ENCODE measurements at regions not wholly inside any gene's neighbourhood (a gene's known extent, or its start where the extent isn't known, plus 50 kb on each side); places are given as distances from the start of the nearest gene placed in this dataset.

DNA sequence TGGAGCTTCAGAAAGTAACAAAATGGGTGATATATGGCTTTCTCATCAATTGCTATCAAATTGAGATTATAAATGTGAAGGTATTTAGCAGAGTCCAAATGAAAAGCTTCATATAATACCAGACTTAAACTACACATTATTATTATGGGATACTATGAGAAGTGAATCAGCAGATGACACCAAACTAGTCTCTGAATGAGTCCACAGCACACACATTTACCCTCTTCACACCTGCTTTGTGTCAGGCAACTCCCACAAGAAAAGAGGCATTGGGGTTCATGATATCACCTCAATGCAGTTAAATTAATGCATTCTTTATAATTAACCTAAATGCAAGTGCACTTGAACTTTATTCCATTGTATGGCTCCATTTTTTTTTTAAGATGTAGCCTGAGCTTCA lies 330.5 kb downstream of the BCL11B start:
- peaks cover 0 to 2% (median 0%) of the 10 kb centered on the region in 4 donors for H3K9me3 ChIP-seq (ENCODE audit: control insufficient read depth in 4 of 4, insufficient read depth in 3 of 4, low read length in 3 of 4)
- no peaks in the 10 kb centered on the region for H3K36me3 ChIP-seq (ENCODE audit: control insufficient read depth in 4 of 4, insufficient read depth in 4 of 4, low read length in 4 of 4)
- no peak overlapping the region for H3K9ac ChIP-seq (ENCODE audit: insufficient read depth in 1 of 2, low read length in 2 of 2)

GRCh38 chr14:98943907-98944306 lies 328.1 kb downstream of the BCL11B start:
- 96% methylated on average over 6 of the region's 6 CpGs for WGBS, 2 donors
- Histone ChIP-seq H3K9me3 (ENCODE audit: control insufficient read depth in 4 of 4, insufficient read depth in 3 of 4, low read length in 3 of 4) (peaks cover 0 to 2% (median 0%) of the 10 kb centered on the region in 4 donors), H3K4me1 (ENCODE audit: control insufficient read depth in 5 of 5, insufficient read depth in 5 of 5, low read length in 5 of 5) (peaks cover 0 to 30% (median 3%) of the 10 kb centered on the region in 5 donors), H3K27ac (ENCODE audit: low read depth in 1 of 2, low read length in 1 of 2) (no peak overlapping the region), H3K36me3 (ENCODE audit: control insufficient read depth in 4 of 4, insufficient read depth in 4 of 4, low read length in 4 of 4) (no peaks in the 10 kb centered on the region), H3K27me3 (ENCODE audit: control insufficient read depth in 3 of 3, insufficient read depth in 3 of 3, low read length in 2 of 3) (no peaks in the 10 kb centered on the region), H3K4me3 (no peak overlapping the region), H3K9ac (ENCODE audit: insufficient read depth in 1 of 2, low read length in 2 of 2) (no peak overlapping the region)
- DNase-seq (no peak), ATAC-seq (ENCODE audit: insufficient read depth, low FRiP score) (no peak)
- TF ChIP-seq, protein P1, sequence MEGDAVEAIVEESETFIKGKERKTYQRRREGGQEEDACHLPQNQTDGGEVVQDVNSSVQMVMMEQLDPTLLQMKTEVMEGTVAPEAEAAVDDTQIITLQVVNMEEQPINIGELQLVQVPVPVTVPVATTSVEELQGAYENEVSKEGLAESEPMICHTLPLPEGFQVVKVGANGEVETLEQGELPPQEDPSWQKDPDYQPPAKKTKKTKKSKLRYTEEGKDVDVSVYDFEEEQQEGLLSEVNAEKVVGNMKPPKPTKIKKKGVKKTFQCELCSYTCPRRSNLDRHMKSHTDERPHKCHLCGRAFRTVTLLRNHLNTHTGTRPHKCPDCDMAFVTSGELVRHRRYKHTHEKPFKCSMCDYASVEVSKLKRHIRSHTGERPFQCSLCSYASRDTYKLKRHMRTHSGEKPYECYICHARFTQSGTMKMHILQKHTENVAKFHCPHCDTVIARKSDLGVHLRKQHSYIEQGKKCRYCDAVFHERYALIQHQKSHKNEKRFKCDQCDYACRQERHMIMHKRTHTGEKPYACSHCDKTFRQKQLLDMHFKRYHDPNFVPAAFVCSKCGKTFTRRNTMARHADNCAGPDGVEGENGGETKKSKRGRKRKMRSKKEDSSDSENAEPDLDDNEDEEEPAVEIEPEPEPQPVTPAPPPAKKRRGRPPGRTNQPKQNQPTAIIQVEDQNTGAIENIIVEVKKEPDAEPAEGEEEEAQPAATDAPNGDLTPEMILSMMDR (IDR thresholded peaks at IDR 0.05; ENCODE audit: control extremely low read depth, extremely low read depth): no peak

More for the DNA sequence above, 330.5 kb downstream of the BCL11B start:
- TF ChIP-seq, protein P1 (IDR thresholded peaks at IDR 0.05; ENCODE audit: control extremely low read depth, extremely low read depth): no peak
- Histone ChIP-seq H3K27me3 (ENCODE audit: control insufficient read depth in 3 of 3, insufficient read depth in 3 of 3, low read length in 2 of 3) (no peaks in the 10 kb centered on the region), H3K4me1 (ENCODE audit: control insufficient read depth in 5 of 5, insufficient read depth in 5 of 5, low read length in 5 of 5) (peaks cover 0 to 15% (median 0%) of the 10 kb centered on the region in 5 donors), H3K27ac (ENCODE audit: low read depth in 1 of 2, low read length in 1 of 2) (no peak overlapping the region), H3K4me3 (no peak overlapping the region)
- ATAC-seq (ENCODE audit: insufficient read depth, low FRiP score) (no peak), DNase-seq (no peak)

DNA sequence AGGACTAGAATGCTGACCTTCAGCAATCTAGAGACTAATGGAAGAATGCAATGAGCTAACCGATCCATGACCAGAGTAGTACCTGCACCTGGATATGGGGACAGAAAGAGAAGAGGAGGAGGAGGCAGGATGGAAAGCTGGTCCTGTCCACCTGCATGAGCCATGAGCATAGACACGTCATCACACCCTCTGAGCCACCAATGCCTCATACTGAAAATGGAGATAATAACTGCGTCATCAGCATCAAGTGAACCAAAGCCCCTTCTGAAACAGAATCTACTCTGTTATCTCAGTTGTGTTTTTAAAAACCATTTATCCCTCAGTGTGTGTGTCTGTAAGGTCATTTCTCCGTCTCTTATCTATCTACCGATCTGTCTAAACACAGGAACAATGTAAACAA lies 327.0 kb downstream of the BCL11B start:
- H3K4me1 ChIP-seq (ENCODE audit: control insufficient read depth in 5 of 5, insufficient read depth in 5 of 5, low read length in 5 of 5): peaks cover 0 to 37% (median 3%) of the 10 kb centered on the region in 5 donors
- WGBS, 2 donors: 65 to 79% methylated on average over 5 of the region's 5 CpGs
- H3K36me3 ChIP-seq (ENCODE audit: control insufficient read depth in 4 of 4, insufficient read depth in 4 of 4, low read length in 4 of 4): no peaks in the 10 kb centered on the region
- H3K9me3 ChIP-seq (ENCODE audit: control insufficient read depth in 4 of 4, insufficient read depth in 3 of 4, low read length in 3 of 4): no peaks in the 10 kb centered on the region
- no peaks in the 10 kb centered on the region for H3K27me3 ChIP-seq (ENCODE audit: control insufficient read depth in 3 of 3, insufficient read depth in 3 of 3, low read length in 2 of 3)
- no peak for DNase-seq
- H3K9ac ChIP-seq (ENCODE audit: insufficient read depth in 1 of 2, low read length in 2 of 2): no peak overlapping the region
- H3K27ac ChIP-seq (ENCODE audit: low read depth in 1 of 2, low read length in 1 of 2): no peak overlapping the region
- ATAC-seq (ENCODE audit: insufficient read depth, low FRiP score): no peak
- H3K4me3 ChIP-seq: no peak overlapping the region
- TF ChIP-seq, protein P1 (IDR thresholded peaks at IDR 0.05; ENCODE audit: control extremely low read depth, extremely low read depth): no peak

All from lung (tissue), 11 donors.